GM12878 (cell line): ENCODE measurements at regions not wholly inside any gene's neighbourhood (a gene's known extent, or its start where the extent isn't known, plus 50 kb on each side); places are given as distances from the start of the nearest gene placed in this dataset.

ENCODE experiments used
- ATAC-seq: fragments of 200-7000 bp; cut with Tn5 transposase; 3 replicates; pipeline ENCODE4 v1.9.1; 2020; ENCODE audit warnings: mild to moderate bottlenecking, moderate library complexity
- BruUV-seq: library from RNA; stranded (reverse); fragments of 400-500 nt; replicated peaks from 2 replicates; lab custom pipeline; 2021; lab: Mats Ljungman, UMichigan
- CTCF ChIA-PET: fragments of 300-600 bp; sonication (Branson Sonifier 250); formaldehyde crosslinking; extraction: SDS; loops from one replicate; lab custom pipeline; 2021; ENCODE audit warnings: inconsistent platforms; lab: Yijun Ruan, JAX
- POLR2A ChIA-PET: fragments of 350-600 bp; formaldehyde crosslinking; extraction: SDS; loops from one replicate; lab custom pipeline; 2021; ENCODE audit warnings: inconsistent platforms; lab: Charles Lee
- RAD21 ChIA-PET: fragments of 300-600 bp; sonication (Branson Sonifier 250); formaldehyde crosslinking; loops from one replicate; lab custom pipeline; 2023; ENCODE audit warnings: antibody characterized with exemption; ENCODE audit not compliant: unreplicated experiment; lab: Charles Lee
- SMC1A ChIA-PET: fragments of 300-600 bp; sonication (Branson Sonifier 250); formaldehyde crosslinking; loops from one replicate; lab custom pipeline; 2023; ENCODE audit not compliant: unreplicated experiment, uncharacterized antibody; lab: Charles Lee
- DNase-seq: peaks from one replicate; pipeline ENCODE4 v3.0.0-alpha.2; 2011; ENCODE audit warnings: low read depth, low spot score
- FAIRE-seq: peaks from 3 replicates; lab custom pipeline; 2011; peaks lifted over from hg19 to GRCh38; lab: Jason Lieb, UNC
- H2AFZ ChIP-seq: 2 replicates; pipeline ENCODE4 v1.6.0; 2011; ENCODE audit warnings: low read depth, low read length, control low read depth; ENCODE audit not compliant: control insufficient read depth
- H3K27ac ChIP-seq: 2 replicates; pipeline ENCODE4 v1.5.1; 2011; ENCODE audit warnings: control low read depth; ENCODE audit not compliant: control insufficient read depth, insufficient read depth
- H3K27me3 ChIP-seq, 2 experiments: replicated peaks in 1 of 2; 2 replicates each; pipeline versions ENCODE4 v1.6.0 to v1.6.1; 2011; ENCODE audit warnings: low read length in 1 of 2; ENCODE audit not compliant: control insufficient read depth in 2 of 2, insufficient read depth in 2 of 2
- H3K36me3 ChIP-seq, 2 experiments: 2 replicates each; pipeline ENCODE4 v1.5.1; 2011; ENCODE audit warnings: low read length in 1 of 2; ENCODE audit not compliant: control insufficient read depth in 2 of 2, insufficient read depth in 2 of 2
- H3K4me1 ChIP-seq: 2 replicates; pipeline ENCODE4 v1.6.1; 2011; ENCODE audit warnings: mild to moderate bottlenecking, low read length, moderate library complexity, mixed read lengths; ENCODE audit not compliant: control insufficient read depth, insufficient read depth
- H3K4me2 ChIP-seq: 2 replicates; pipeline ENCODE4 v1.6.0; 2011; ENCODE audit warnings: control low read depth; ENCODE audit not compliant: control insufficient read depth, insufficient read depth
- H3K4me3 ChIP-seq: fragments of 200-600 bp; sonication (generic); 2 replicates; pipeline ENCODE4 v1.5.1; 2016
- H3K79me2 ChIP-seq: 2 replicates; pipeline ENCODE4 v1.6.0; 2011; ENCODE audit warnings: low read length; ENCODE audit not compliant: control insufficient read depth, insufficient read depth
- H3K9ac ChIP-seq: 2 replicates; pipeline ENCODE4 v1.8.0; 2011; ENCODE audit warnings: low read length, control low read depth, mixed read lengths; ENCODE audit not compliant: control insufficient read depth, insufficient read depth
- H3K9me3 ChIP-seq: replicated peaks from 3 replicates; pipeline ENCODE4 v1.5.1; 2011; ENCODE audit warnings: mild to moderate bottlenecking, low read length; ENCODE audit not compliant: control insufficient read depth, insufficient read depth
- H4K20me1 ChIP-seq: 2 replicates; pipeline ENCODE4 v1.6.0; 2011; ENCODE audit not compliant: control insufficient read depth, insufficient read depth
- CBX3 ChIP-seq: fragments of 200-600 bp; sonication (generic); IDR thresholded peaks from 2 replicates; pipeline ENCODE4 v1.6.1; 2016; ENCODE audit warnings: low read depth, borderline replicate concordance
- FOS ChIP-seq: IDR thresholded peaks from 3 replicates; pipeline ENCODE4 v1.6.1; 2011; ENCODE audit warnings: borderline replicate concordance; ENCODE audit not compliant: insufficient read length; ENCODE audit errors: extremely low read depth
- LARP7 ChIP-seq: fragments of 450-650 bp; IDR thresholded peaks from 2 replicates; pipeline ENCODE4 v1.6.1; 2017; ENCODE audit warnings: mild to moderate bottlenecking
- NR2C1 ChIP-seq: fragments of 450-650 bp; IDR thresholded peaks from 2 replicates; pipeline ENCODE4 v1.6.1; 2017; ENCODE audit warnings: antibody characterized with exemption, mild to moderate bottlenecking, moderate library complexity
- NR2C2 ChIP-seq: IDR thresholded peaks from 2 replicates; pipeline ENCODE4 v1.6.1; 2011; ENCODE audit warnings: borderline replicate concordance, low read depth; ENCODE audit not compliant: control insufficient read depth, insufficient read length
- PAX8 ChIP-seq: fragments of 450-650 bp; IDR thresholded peaks from 2 replicates; pipeline ENCODE4 v1.6.1; 2017; ENCODE audit warnings: mild to moderate bottlenecking, moderate library complexity
- RB1 ChIP-seq: fragments of 450-650 bp; formaldehyde crosslinking; IDR thresholded peaks from 2 replicates; pipeline ENCODE4 v1.6.1; 2017; ENCODE audit warnings: mild to moderate bottlenecking, borderline replicate concordance
- SMAD1 ChIP-seq: fragments of 450-650 bp; IDR thresholded peaks from 2 replicates; pipeline ENCODE4 v1.6.1; 2018; ENCODE audit warnings: mild to moderate bottlenecking, low read depth; ENCODE audit not compliant: partially characterized antibody
- WGBS: methylation state at CpG from one replicate; pipeline ENCODE4 v1.1.6; 2016; ENCODE audit warnings: low lambda C conversion rate; ENCODE audit not compliant: insufficient replicate concordance, insufficient coverage; ENCODE audit errors: missing lambda C conversion rate; 5-methylcytosine and 5-hydroxymethylcytosine counted together
- in situ Hi-C: fragments of 300-500 bp; cut with MboI; formaldehyde crosslinking; loops from 9 replicates; pipeline ENCODE4 v1.14.3; 2018; ENCODE audit warnings: mixed read lengths
- intact Hi-C: fragments of 100-400 bp; cut with micrococcal nuclease; formaldehyde crosslinking; loops from one replicate; pipeline ENCODE4 v1.14.2; 2022; ENCODE audit not compliant: unreplicated experiment
- TF ChIP-seq, protein P1 (sequence below), 3 experiments: IDR thresholded peaks in 2 of 3; conservative IDR thresholded peaks in 1 of 3; 2 replicates each; pipeline ENCODE4 v1.5.1; 2011; ENCODE audit warnings: low read depth in 3 of 3, low read length in 3 of 3, mild to moderate bottlenecking in 3 of 3, control low read depth in 2 of 3, moderate library complexity in 2 of 3, inconsistent platforms in 1 of 3, mixed read lengths in 1 of 3; ENCODE audit not compliant: control insufficient read depth in 2 of 3, insufficient read depth in 1 of 3; ENCODE audit errors: extremely low read depth in 1 of 3
- TF ChIP-seq, protein P2 (sequence below): fragments of 450-650 bp; IDR thresholded peaks from 2 replicates; pipeline ENCODE4 v1.6.1; 2014; ENCODE audit warnings: mild to moderate bottlenecking

- TF ChIP-seq SMAD1 (no peak), PAX8 (no peak), NR2C1 (no peak), FOS (no peak), NR2C2 (no peak), CBX3 (no peak), RB1 (no peak)
- TF ChIP-seq, protein P1, sequence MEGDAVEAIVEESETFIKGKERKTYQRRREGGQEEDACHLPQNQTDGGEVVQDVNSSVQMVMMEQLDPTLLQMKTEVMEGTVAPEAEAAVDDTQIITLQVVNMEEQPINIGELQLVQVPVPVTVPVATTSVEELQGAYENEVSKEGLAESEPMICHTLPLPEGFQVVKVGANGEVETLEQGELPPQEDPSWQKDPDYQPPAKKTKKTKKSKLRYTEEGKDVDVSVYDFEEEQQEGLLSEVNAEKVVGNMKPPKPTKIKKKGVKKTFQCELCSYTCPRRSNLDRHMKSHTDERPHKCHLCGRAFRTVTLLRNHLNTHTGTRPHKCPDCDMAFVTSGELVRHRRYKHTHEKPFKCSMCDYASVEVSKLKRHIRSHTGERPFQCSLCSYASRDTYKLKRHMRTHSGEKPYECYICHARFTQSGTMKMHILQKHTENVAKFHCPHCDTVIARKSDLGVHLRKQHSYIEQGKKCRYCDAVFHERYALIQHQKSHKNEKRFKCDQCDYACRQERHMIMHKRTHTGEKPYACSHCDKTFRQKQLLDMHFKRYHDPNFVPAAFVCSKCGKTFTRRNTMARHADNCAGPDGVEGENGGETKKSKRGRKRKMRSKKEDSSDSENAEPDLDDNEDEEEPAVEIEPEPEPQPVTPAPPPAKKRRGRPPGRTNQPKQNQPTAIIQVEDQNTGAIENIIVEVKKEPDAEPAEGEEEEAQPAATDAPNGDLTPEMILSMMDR (IDR thresholded peaks at IDR 0.05 in 2 of 3, conservative IDR thresholded peaks at IDR 0.05 in 1 of 3; ENCODE audit: control insufficient read depth in 2 of 3, extremely low read depth in 1 of 3, insufficient read depth in 1 of 3, low read depth in 3 of 3, low read length in 3 of 3), result no peak
- TF ChIP-seq, protein P2, sequence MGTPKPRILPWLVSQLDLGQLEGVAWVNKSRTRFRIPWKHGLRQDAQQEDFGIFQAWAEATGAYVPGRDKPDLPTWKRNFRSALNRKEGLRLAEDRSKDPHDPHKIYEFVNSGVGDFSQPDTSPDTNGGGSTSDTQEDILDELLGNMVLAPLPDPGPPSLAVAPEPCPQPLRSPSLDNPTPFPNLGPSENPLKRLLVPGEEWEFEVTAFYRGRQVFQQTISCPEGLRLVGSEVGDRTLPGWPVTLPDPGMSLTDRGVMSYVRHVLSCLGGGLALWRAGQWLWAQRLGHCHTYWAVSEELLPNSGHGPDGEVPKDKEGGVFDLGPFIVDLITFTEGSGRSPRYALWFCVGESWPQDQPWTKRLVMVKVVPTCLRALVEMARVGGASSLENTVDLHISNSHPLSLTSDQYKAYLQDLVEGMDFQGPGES, result no peak
Observed at GRCh38 chr12:71010143-71010479, 89.6 kb upstream of the PTPRR start (continued).

DNA sequence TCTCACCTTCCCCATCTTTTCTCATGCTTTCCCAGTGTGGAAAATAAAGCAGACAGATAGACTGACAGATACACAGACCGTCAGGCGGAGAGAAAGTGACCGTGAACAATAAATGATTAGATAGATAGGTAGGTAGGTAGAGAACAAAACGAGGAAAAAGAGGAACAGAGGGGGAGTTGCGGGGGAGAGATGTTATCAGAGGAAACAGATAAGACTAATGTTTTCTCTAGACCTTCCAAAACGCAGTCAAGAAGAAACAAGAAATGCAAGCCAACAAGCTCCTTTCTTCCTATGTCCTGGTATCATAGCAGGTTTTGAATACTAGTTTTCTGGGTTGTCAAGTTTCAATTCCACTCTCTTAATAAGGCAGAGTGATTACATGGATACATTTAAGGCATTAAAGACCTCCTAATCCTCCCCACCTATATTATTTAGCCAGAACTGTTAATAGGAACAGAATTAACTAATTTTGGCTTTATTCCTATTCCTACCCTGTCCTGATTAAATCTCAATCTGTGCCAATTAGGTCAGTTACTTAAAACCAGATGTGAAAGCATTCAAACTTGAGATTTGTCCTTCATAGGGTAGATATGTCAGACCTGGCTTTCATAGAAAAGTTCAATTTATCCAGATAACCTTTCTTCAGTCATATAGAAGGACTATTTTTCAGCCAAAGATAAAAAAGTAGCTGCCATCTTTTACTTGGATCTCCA, 89.0 kb upstream of the PTPRR start:
- Histone ChIP-seq H4K20me1 (no peaks in the 10 kb centered on the region), H3K79me2 (no peaks in the 10 kb centered on the region), H3K27ac (no peak overlapping the region), H3K9me3 (no peaks in the 10 kb centered on the region), H3K4me1 (no peaks in the 10 kb centered on the region), H2AFZ (no peak overlapping the region), H3K36me3 (no peaks in the 10 kb centered on the region), H3K9ac (no peak overlapping the region), H3K4me2 (no peak overlapping the region), H3K4me3 (no peak overlapping the region), H3K27me3 (no peaks in the 10 kb centered on the region)
- CTCF ChIA-PET, result no interaction called here
- no TSS peak for BruUV-seq
- WGBS, result 28% methylated on average over 6 of the region's 6 CpGs
- SMC1A ChIA-PET, result interaction anchor here (0.6 kb wide), 1 partner anchor 487 kb away, joined by 3 read pairs; no protein-coding TSS in a partner anchor
- POLR2A ChIA-PET, result no interaction called here
- RAD21 ChIA-PET, result no interaction called here
- no peak for FAIRE-seq
- intact Hi-C loops, result no loop called here
- TF ChIP-seq LARP7, result no peak
- DNase-seq, result no peak
- in situ Hi-C loops, result no loop called here
- ATAC-seq, result no peak
